ENCODE measurements at regions not wholly inside any gene's neighbourhood (a gene's known extent, or its start where the extent isn't known, plus 50 kb on each side); places are given as distances from the start of the nearest gene placed in this dataset.
"Not testable (repeated sequence)": the region's sequence is repeated elsewhere in the genome, so short reads cannot be mapped to it uniquely, and the experiment has no call there.

DNA sequence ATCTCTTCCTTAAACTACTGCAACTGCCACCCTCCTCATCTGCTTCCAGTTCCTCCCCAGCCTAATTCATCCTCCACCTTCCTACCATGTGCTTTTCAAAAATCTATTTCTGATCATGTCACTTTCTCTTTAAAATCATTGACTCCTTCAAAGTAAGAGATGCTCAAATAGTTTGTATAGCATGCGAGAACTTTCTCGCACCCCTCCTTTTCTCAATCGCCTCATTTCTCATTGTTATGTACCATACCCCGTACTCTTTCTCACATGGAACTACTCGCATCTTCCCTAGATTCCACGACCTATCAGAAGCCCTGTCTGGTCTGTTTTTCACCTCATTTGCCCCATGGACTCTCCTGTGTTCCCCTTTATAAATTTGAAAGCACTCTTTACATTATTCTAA is 238.2 kb downstream of the NRIP1 start:
- DNase-seq: no peak

DNA sequence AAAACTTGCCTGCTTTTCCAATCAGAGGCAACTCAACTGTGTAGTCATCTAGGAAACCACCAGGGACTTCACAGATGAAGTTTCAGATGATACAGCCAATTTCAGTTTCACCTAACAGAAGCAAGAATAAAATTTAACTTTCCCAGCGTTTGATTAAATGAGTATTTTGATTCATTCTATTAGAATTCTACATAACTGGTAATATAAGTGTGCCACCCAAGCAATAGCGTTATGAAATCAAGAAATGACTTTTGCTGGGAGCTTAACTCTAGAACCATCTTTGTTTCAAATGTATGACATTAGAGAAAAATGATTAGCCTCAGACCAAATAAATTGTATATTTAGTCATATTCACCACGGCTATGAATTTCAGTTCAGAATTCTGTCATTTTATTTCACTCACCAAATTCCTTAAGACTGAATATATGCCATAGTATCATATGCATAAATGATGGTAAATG is 239.3 kb downstream of the NRIP1 start:
- DNase-seq: no peak

DNA sequence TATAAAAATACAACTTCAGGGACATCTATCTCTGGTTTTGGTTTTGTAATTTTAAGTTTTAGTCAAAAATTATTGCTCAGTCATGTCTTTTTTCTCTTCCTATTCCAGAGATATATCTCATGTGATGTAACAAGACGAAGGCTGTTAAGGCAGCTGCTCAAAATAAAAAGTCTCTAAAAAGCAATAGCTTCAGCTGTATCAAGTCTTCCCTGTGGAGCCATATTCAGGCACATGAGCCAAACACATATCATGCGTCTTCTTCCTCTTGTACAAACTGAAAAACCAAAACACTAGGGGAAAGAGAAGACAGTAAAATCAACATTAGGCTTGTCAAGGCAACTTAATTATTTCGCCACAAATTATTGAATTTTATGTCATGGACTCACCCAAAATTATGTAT is 240.7 kb downstream of the NRIP1 start:
- no peak for DNase-seq

DNA sequence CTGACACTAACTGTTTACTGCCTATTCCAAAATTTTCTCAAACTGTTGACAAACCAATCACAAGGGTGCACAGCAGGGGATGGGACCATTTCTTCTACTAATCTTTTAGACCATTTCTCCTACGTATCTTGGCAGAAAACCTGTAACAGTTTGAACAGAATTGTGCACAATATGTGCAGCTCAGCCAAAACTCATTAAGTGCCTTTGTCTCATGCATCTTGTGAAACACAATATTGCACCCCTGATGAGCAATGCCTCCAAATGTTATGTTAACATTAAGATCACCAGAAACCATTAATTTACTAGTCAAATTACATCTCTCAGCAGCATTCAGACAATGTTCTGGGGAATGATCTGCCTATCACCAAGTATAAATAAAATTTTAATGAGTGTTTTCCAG is 247.5 kb downstream of the NRIP1 start:
- no peak for DNase-seq

DNA sequence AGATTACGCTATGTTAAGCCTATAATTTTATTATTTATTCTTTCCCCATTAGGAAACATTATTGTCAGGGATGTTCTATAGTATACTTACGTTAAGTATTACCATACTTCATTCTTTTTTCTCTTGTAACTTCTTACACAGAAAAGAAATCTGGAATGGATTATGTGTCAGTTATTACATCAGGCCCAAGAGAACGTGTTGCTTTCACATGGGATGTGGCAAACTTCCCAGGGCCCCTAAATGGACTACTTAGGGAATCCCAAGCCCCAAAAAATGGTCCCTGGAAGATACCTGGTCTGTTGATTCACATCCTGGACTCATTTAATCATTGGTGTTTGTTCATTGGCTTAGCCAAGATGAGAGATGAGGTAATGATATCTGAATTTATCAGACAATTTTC is 249.8 kb downstream of the NRIP1 start:
- no peak for DNase-seq

DNA sequence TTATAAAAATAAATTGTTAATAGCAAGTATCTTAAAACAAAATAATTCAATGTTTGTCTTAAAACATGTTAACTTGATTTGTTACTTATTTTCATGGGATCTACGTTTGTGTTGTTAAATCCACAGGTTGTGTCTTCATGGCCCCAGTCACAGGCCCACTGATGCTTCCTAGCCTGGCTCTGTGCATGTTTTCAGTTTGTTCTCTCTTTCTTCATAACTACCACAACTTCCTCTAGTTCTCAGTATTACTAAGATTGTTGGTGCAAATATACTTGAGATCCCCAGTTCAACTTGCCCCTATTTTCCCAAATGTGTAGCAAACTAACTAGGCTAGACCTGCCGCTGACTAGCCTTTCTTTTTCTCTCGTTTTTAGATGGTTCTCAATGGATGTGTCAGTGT is 250.5 kb downstream of the NRIP1 start:
- no peak for DNase-seq

DNA sequence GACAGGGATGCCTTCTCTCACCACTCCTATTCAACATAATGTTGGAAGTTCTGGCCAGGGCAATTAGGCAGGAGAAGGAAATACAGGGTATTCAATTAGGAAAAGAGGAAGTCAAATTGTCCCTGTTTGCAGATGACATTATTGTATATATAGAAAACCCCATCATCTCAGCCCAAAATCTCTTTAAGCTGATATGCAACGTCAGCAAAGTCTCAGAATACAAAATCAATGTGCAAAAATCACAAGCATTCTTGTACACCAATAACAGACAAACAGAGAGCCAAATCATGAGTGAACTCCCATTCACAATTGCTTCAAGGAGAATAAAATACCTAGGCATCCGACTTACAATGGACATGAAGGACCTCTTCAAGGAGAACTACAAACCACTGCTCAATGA is 258.1 kb upstream of the SAMSN1 start:
- DNase-seq: not testable (repeated sequence)

DNA sequence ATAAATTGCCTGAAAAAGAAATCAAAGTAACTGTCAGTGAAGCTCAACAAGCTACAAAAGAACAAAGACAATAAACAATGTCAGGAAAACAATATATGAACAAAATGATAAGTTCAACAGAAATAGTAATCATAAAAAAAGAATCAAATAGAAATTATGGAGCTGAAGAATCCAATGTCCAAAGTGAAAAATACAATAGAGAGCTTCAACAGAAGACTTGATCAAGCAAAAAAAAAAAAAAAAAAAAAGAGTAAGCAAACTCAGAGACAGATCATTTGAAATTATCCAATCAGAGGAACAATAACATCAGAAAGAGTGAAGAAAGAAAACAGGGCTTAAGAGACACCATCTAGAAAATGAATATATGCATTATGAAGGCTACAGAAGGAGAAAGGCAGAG is 251.4 kb upstream of the SAMSN1 start:
- no peak for DNase-seq

DNA sequence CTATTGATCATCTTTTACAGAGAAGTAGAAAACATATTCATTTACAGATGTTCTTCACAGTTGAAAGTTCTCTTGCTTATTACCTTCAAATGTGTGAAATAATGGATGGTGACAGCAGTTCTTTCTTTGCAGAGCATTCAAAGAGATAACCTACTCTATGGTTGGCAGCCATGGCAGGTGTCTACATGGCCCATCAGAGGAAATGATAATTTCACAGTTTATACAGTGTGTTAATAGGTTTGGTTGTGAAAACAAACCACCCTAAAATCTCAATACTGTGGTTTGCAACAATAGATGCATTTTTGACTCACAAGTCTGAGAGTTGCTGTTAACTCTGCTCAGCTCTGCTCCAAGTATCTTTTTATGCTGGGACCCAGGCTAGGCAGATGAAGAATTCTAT is 241.2 kb upstream of the SAMSN1 start:
- DNase-seq: no peak

DNA sequence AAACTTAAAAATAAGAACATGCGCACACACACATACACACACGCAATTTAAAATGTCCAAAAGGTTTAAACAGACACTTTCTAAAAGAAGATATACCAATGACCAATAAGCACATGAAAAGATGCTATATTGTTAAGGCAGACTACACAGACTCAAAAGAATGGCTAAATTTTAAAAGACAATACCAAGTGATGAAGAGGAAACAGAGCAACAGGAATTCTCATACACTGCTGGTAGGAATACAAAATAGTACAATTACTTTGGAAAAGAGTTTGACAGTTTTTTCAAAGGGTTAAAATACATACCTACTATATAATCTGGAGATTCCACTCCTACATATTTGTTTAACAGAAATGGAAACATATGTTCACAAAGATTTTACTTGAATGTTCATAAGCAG is 239.6 kb upstream of the SAMSN1 start:
- no peak for DNase-seq

DNA sequence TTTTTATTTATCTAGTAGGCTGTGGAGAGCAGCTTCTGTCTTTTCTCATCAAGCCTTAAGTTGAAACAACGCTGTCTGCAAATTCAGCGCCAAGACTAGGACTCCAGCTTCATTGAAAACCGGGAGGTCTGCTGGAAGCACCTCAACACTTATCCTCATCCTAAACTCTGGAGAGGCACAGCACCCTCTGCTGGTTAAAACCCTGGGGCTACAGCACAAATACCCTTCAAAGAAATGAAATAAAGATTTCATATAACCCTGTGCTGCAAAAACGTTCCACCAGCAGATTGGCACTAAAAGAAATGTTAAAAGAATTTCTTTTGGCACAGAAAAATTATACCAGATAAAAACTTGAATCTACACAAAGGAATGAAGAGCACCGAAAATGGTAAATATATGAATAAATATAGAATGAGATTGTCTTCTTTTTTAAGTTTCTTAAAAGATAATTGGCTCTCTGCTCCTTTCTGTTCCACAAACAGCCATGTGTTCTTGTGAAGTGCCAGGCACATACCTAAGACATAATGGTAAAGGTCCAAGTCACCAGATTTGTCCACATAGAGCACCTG is 227.7 kb upstream of the SAMSN1 start:
- DNase-seq: no peak

DNA sequence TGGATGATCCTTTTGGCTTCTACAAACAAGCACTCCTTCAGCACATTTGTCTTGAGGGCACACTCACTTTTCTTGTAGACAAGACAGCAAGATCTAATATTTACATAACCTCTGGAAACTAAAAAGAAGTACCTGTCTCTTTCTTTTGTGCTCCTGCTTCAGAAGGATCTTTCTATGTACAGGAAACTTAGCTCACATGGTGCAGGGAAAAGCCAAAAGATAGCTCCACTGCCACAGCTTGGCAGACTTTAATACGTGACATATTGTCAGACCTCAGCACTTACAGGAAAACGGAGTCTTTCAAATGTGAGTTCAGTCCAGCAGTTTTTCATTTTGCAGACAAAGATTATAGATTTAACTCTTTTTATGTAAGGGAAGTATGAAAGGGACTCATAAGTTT is 225.5 kb upstream of the SAMSN1 start:
- DNase-seq: no peak

DNA sequence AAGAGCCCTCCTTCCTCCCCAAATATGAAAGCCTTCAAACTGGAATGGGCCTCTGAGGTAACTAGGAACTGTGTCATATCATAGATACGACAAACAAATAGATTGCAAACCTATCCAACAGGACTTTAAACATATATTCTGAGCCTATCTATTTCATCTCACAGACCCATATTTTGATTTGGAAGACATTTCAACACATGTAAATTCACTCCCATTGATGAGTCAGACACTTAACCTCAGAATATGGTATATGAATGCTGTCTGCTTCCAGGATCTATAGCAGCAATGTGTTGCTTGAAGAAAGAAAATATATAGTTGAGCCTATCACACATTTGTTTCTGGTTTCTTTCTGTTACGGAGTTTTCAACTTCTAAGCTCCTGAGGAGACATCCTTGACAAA is 221.9 kb upstream of the SAMSN1 start:
- no peak for DNase-seq

DNA sequence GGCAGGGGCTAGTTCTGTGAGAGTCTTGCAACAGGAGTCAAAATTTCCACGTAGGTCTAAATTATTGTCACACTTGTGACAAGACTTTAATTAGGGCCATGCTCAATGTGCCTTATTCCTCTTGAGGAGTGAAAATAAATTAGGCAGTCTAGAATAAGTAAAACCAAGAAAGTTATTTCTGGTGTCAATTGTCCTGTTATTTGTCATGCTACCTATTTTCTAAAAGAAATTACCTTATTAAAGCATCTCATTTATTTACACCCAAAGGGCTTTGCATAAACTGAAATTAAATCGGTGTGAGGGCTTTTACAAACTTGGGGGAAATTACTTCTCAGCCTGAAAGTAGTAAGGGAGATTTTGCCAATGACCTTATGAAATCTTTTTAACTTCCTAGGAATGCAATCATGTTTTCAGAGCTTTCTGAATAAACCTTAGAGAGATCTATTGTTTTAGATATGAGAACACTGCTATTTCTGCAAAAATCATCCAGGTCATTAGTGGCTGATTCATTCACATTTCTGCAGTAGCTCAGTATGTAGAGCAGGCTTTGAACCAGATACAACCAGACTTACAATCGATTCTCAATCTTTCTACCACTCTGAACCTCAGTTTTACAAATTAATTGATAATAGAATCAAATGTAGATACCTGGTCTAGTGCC is 221.2 kb upstream of the SAMSN1 start:
- no peak for DNase-seq

DNA sequence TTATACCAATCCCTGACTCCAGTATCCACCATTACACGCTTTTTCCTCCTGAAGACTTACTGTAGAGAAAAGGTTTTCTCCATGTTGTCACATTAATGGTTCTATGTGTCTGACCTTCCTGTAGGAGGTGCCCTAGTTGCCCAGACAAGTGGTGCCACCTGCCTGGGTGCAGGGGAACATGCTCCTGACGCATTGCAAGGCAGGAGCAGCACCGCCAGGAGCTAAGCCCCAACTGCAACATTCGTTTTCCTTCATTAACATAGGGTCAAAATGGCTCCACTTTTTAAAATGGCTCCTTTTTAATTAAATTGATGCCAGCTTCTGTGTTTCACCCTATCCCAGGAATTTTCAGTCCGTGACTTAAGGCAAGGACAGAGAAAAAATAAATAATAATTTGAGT is 220.1 kb upstream of the SAMSN1 start:
- no peak for DNase-seq

DNA sequence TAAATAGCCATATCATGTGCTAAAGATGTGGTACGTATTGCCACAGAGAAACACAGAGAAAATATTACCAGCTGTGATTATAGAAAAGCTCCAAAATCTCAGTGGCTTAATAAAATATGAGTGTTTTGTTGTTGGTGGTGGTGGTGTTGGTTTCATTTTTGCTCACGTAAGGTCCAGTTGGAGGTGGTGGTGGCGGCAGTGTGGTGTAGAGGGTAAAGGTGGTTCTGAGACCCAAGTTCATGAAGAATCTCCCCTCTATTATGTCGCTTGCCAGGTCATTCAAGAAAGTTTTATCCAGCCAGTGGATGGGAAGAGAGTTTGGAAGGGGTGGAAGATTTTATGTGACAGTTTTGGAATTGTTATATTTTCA is 217.6 kb upstream of the SAMSN1 start:
- no peak for DNase-seq

DNA sequence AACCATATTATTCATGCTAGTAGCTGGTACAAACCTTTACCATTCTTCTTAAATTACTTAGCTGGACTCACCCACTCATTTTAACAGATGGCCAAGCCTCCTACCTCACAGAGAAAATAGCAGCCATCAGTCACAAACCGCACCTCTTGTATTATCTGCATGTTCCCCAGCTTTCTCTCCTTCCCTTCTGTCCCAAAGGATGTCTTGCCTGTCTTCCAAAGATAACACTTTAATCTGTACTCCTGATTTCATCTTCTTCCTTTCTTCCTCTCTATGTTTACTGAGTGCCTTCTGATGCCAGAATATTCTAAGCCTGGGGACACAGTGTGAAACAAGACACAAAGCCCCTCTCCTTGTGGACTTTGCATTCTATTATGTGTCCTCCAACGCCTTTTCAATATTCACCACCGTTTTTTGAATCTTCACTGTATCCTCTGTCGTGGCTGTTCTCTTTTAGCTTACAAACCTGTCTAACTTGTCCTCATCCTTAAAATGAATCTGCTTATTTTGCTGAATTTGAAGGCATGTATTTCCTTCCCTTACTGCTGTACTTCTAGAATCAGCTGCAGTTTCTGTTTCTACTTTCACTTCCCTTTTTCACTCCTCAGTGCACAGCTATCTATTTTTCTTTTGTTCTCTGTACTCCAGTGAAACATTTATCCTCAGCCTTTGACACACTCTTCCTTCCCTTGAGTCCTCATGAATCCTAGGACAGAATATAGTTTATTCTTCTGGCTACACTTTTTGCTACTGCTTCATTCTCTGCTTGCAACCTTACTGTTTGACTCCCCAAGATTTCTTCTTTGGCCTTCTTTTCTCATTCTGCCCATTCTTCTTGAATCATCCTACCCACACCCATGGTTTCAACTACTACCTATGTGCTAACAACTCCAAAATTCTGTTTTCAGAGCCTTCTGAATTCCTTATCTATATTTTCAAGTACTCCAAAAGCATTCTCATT is 216.9 kb upstream of the SAMSN1 start:
- DNase-seq: no peak

DNA sequence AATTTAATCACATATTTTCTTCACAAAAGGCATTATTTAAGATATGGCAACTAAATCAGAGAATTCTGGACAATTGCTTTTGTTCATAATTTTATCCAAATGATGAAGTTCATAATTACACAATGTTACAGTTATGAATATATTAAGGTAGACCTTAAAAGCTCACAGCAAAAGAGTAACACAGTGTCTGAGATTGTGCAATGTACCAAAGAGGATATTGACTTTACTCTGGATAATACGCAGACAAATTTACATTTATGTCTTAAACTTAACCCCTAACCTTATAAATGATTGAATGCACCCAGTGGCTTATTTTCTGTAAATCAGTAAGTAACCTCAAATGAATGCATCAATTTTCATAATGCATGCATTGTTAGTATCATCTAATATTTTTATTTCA is 216.2 kb upstream of the SAMSN1 start:
- DNase-seq: no peak

DNA sequence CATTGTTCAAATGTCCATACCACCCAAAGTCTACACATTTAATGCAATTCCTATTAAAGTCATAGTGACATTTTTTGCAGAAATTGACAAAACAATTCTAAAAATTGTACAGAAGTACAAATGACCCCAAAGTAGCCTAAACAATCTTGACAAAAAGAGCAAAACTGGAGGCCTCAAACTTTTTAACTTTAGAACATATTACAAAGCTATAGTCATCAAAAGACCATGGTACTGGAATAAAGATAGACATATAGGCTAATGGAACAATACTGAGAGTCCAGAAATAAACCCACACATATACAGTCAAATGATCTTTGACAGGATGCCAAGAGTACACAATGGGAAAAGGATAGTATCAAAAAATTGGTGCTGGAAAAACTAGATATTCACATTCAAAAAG is 213.2 kb upstream of the SAMSN1 start:
- DNase-seq: no peak

DNA sequence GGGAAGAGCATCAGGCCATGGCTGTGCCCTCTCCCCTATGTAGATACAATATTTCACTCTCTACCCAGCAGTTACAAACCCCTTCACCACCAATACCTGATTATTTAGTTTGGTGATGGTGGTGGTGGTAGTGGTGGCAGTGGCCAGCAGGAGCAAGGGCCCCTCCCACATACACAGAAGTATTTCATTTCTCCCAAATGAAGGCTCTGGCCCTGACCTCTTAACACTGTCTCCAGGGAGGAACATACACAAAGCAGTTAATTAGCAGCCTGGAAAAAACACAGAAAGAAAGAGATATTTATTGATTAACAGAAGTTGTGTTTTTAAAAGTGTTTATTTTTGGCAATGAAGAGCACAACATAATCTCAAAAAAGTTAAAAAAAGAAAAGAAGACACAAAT is 212.7 kb upstream of the SAMSN1 start:
- DNase-seq: no peak

DNA sequence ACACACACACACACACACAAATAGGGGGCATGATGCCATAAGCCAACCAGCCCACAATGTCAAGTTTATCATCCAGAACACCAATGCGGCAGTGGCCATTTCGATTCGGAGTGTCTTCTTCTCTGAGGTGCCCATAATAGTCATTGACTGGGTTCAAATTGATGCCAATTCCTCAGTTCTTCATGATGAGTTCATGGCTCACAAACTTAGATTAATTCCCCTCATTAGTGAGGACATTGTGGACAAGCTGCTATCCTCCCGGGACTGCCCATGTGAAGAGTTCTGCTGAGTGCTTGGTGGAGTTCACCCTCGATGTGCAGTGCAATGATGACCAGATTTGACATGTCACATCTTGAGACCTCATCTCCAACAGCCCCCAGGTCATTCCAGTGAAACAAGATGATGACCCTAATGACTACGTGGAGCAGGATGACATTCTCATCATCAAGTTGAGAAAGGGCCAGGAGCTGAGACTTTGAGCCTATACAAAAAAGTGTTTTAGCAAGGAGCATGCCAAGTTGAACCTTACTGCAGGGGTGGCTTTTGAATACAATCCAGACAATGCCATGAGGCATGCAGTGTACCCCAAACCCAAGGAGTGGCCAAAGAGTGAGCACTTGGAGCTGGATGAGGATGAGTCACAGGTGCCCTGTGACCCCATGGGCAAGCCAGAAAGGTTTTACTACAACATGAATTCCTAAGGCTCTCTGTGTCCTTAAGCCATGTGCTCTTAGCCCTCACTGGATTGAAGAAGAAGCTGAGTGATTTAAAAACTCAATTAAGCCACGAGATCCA is 211.6 kb upstream of the SAMSN1 start:
- DNase-seq: no peak

DNA sequence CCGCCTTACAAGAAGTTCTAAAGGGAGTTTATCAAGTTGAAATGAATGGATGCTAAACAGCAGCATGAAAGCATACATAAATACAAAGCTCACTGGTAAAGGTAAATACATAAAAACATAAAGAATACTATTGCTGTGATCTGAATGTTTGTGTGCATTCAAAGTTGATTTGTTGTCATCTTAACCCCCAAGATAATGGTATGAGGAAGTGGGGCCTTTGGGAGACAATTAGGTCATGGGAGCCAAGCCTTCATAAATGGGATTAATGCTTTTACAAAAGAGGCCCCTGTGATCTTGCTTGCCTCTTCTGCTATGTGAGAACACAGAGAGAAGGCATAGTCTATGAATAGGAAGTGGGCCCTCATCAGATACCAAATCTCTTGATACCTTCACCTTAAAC is 209.0 kb upstream of the SAMSN1 start:
- no peak for DNase-seq

Data from renal pelvis (tissue), 1 donor.